ENCODE measurements at regions not wholly inside any gene's neighbourhood (a gene's known extent, or its start where the extent isn't known, plus 50 kb on each side); places are given as distances from the start of the nearest gene placed in this dataset.

DNA sequence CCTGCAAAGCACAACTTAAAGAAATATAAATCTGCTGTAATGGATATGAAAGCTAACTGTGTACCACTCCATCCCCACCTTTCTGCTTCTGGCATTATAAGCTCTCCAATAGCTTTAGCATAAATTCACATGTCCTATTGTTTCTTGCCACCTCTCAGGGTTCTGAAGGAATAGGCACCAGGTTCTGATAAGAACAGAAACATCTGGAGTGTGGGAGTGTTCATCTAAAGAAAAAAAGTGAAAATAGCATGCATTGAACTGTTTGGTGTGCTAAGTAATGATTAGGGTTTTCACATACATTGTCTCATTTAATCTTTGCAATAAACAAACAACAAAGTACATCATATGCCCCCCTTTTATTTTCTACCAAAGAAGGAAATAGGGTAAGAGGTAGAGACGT, 72.3 kb downstream of the FAM76B start:
- DNase-seq: no peak

GRCh38 chr11:95716266-95716665, 73.3 kb downstream of the FAM76B start:
- no peak for DNase-seq

GRCh38 chr11:95715777-95716241, 73.8 kb downstream of the FAM76B start:
- DNase-seq: no peak

DNA sequence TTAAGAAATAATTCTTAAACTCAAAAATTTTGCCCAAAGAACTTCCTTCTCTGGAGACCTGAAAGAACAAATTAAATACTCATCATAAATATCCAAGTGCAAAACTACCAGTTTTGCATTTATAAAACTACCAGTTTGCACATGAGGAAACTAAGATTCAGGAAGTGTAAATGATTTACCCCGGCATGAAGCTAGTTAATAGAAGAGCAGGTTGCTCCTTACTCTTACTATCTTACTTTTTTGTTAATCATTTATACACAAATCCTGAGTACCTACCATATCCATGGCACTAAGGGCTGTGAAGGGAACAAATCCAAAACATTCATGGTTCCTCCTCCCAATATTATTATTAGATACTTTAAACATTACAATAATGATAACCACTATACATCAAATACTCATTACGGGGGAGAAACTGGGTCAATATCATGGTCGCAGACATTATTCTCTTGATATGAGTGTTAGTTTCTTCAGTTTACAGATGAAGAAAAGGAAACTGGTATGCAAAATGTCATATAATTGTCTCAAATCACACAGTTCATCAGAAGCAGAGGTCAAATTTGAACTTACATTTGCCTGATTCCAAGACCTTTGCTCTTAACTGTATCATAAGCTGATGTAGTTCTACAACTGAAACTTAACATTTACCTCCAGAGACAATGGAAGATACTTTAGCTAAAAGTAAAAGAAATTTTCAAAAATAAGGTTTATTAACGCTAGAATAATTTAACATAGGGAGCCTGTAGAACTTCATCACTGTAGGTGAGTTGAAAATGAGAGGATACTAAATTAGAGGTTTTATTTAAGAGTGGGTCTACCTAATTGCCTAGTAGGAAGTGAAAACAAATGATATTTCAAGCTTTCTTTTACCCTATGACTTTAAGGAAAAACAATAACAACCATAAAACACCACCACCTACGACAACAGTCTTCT, 74.5 kb downstream of the FAM76B start:
- DNase-seq: no peak

DNA sequence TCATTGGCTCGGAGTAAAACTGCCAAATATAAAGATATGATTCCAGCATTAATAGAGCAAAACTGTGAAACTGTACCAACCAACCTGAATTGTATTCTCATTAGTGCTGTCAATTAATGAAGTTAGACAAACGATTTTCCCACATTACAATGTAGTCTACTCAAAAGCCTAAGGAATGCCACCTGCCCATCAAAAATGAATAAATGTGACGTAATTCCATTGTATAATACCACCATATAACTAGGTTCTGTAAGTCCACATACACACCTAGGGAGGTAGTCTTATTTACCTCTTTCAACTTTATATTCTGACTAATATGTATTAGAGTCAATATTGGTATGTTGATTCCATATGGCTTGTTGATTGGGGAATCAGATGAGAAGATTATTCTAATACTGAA, 76.2 kb downstream of the FAM76B start:
- no peak for DNase-seq

- DNase-seq: no peak
These were observed 77.7 kb downstream of the FAM76B start for GRCh38 chr11:95711945-95712221.

DNA sequence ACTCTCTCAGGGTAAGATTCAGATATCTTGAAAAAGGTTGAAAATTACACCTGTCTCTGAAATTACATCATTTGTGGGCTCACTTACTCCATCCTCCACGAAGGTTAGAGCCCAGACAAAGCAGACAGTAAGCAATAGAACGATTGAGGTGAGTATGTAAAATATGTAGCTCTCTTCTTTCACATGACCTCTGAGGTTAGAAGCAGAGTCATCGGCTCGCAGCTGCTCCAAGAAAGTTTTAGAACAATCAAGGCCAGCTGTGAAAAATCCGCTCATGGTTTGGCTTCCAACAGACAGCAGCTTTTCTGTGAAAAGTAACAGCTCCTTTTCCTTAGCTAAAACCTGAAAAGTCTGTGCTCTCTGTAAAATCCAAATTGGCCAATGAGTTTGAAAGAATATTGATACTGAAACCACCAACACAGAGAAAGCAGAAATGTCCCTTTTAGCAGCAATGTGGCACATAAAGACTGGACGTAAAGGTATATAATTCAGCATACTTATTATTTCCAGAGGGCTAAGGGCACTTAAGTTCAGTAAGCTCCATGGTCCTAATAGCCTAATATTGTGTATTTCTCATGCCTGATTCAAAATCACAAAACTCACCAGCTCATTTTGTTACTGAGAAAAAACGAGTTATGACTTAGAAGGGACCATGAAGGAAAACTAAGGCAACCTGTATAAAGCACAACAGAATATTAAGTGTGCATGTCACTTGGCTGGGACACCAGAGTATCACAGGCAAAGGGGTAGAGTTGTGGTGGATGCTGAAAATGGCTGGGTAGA, 78.2 kb downstream of the FAM76B start:
- no peak for DNase-seq

GRCh38 chr11:95708681-95709080, 80.9 kb downstream of the FAM76B start:
- no peak for DNase-seq

- no peak for DNase-seq
These were observed 82.6 kb downstream of the FAM76B start for GRCh38 chr11:95706974-95707387.

DNA sequence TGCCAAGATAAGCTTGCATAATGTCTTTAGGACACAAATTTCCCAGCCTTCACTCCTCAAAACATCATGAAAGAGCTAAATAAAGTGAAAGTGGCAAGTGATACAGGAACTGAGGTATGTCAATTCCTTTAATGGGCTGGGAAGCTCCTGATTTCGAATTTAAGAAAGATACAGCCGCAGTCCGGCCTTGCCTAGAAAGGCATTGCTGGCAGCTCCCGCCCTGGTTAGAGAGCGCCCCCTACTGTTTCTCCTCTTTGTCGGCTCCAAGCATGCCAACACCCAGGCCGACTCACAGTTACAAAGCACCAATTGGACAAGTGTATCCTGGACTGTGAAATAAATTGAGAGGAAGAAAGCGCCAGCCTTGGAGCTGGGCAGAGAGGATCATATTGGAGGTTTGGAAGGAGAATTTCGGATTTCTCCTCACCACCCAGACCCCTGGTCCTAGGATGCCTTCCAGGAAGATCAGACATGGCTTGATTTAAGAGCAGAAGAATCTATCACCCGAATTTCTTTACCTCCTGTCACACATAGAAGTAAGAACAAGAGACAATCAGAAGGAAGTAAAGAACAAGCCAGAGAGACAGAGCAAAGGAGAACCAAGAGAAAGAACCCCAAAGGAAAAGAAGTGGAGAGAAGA, 84.0 kb downstream of the FAM76B start:
- DNase-seq: peak; percentile 86 to 87

GRCh38 chr11:95704865-95705264, 84.7 kb downstream of the FAM76B start:
- no peak for DNase-seq

- DNase-seq: no peak
These were observed 86.5 kb downstream of the FAM76B start for GRCh38 chr11:95703049-95703448.

GRCh38 chr11:95702526-95702925, 87.1 kb downstream of the FAM76B start:
- DNase-seq: no peak

- no peak for DNase-seq
These were observed 89.1 kb downstream of the FAM76B start for GRCh38 chr11:95700471-95700817.

DNA sequence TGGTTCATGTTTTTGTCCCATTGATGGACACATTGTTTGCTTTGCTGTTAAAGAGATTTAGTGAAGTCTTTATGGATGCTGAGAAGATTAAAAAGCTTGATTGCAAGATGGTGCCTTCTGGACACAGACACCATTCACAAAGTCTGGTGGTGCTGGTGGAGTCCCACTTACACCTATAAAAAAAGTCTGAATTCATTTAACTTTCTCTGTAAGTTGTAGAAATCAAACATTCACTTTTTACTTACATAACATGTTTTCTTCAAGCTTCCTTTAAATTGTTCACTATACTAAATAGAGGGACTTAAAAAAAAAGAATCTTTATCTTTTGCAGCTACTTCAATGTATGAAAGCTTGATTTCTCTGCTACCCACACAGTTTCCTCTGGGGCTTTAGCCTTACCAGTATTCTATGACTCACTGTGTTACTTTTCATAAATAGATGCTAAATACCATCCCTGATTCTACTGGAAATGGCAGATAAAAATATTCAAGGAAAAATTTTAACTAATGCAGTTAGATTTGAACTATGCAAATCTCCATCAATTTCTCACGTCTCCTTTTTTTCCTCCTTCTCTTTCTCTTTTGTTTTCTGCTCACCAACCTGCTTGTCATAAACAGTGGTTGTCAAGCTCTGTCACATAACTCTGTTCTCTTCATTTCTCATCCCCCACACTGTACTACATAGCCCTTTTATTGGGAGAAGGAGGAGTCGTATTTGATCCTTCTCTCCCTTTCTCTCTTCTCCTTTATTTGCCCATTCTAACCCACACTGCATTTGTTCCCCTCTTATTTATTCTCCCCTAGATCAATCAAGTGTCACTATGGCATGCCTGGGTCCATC, 89.7 kb downstream of the FAM76B start:
- no peak for DNase-seq

GRCh38 chr11:95698676-95699557, 90.7 kb downstream of the FAM76B start:
- DNase-seq: peak; percentile 9 to 48

DNA sequence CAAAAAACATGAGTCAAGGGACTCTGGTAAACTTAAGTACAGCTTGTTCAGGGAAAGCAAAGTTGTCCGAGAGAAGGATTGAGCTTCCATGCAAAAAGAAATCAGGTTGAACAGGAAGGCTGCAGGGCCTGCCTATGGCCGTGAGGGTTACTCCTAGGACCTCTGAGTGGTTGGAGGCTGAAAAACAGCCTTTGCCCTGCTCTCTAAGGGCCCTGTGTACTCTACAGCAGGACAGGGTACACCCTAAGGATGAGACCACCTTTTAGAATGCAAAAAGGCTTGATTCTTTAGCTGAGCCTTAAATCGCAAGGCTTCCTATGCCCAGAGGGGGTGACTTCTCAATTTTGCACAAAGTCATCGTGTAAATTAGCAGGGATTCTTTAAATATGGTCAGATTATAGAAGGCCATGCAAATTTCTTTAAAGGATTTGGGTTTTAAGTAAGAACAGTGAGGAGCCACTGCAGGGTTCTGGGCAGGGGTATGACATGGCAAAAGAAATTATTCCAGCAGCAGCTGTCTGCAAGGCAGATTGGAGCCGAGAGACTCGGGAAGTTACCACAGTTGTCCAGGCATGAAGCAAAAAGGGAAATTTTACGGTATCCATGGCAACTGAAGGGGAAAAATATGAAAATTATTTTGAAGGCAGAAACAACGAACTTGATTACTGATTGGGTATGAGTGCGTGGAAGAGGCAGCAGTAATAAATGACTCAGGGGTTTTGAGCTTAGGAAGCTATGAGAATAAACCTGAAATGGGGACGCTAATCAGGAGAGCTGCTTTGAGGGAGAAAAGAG, 91.8 kb downstream of the FAM76B start:
- peak; percentile 49 to 58 for DNase-seq

- DNase-seq: no peak
These were observed 94.4 kb downstream of the FAM76B start for GRCh38 chr11:95695181-95695580.

GRCh38 chr11:95693298-95693697, 96.3 kb downstream of the FAM76B start:
- DNase-seq: no peak

DNA sequence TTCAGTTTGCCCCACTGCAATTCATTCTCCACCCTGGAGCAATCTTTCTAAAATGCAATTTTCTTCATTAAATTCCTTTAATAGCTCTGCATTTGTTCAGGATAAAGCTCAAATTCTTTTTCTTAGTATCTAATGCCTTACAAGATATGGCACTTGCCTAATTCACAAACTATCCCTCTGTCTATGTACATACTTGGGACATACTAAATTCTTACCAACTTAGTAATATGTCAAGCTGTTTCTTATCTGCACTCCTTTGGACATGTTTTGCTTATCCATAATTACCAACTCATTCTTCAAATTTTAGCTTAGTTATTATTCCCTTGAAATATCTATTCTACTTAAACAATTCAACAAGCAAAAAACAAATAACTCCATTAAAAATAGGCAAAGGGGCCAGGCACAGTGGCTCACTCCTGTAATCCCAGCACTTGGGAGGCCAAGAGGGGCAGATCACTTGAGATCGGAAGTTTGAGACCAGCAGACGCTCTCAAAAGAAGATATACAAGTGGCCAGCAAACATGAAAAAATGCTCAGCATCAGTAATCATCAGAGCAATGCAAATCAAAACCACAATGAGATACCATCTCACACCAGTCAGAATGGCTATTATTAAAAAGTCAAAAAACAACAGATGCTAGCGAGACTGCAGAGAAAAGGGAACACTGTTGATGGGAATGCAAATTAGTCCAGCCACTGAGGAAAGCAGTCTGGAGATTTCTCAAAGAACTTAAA, 96.9 kb downstream of the FAM76B start:
- no peak for DNase-seq
